C4-2B (cell line): ENCODE measurements at regions not wholly inside any gene's neighbourhood (a gene's known extent, or its start where the extent isn't known, plus 50 kb on each side); places are given as distances from the start of the nearest gene placed in this dataset.
"Not testable (repeated sequence)": the region's sequence is repeated elsewhere in the genome, so short reads cannot be mapped to it uniquely, and the experiment has no call there.

Source experiments
- H3K27ac ChIP-seq: fragments of 450-650 bp; 2 replicates; pipeline ENCODE4 v1.5.1; 2017
- CTCF ChIP-seq: fragments of 450-650 bp; conservative IDR thresholded peaks from 2 replicates; pipeline ENCODE4 v1.5.1; 2017; ENCODE audit warnings: mild to moderate bottlenecking
- ZFX ChIP-seq: fragments of 450-650 bp; IDR thresholded peaks from 2 replicates; pipeline ENCODE4 v1.6.1; 2017

GRCh38 chr13:27341616-27342015, 71.0 kb downstream of the RASL11A start:
- TF ChIP-seq ZFX, result no peak
- no peak for TF ChIP-seq CTCF

GRCh38 chr13:27347211-27347772, 76.7 kb downstream of the RASL11A start:
- no peak overlapping the region for H3K27ac ChIP-seq
- TF ChIP-seq ZFX (no peak), CTCF (no peak)

More at GRCh38 chr13:27341616-27342015, 71.0 kb downstream of the RASL11A start:
- H3K27ac ChIP-seq, result no peak overlapping the region

DNA sequence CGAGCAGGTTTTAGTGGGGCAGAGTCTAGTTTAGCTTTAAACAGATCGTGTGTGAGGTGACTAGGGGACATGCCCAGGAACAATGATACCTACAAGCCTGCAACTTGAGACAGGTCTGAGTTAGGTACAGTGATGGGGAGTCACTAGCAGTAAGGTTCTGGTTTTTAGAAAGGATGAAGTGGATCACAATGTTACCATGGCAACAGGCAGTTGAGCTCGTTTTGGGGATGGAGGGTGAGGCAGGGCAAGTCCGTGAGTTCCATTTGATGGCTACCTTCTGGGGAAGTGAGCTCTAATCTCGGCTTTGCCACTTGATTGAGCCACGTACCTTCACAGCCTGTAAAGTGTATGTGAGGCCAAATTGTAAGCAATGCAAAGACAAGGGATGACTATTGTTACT, 76.0 kb upstream of the GTF3A start:
- no peak overlapping the region for H3K27ac ChIP-seq
- no peak for TF ChIP-seq ZFX
- no peak for TF ChIP-seq CTCF

DNA sequence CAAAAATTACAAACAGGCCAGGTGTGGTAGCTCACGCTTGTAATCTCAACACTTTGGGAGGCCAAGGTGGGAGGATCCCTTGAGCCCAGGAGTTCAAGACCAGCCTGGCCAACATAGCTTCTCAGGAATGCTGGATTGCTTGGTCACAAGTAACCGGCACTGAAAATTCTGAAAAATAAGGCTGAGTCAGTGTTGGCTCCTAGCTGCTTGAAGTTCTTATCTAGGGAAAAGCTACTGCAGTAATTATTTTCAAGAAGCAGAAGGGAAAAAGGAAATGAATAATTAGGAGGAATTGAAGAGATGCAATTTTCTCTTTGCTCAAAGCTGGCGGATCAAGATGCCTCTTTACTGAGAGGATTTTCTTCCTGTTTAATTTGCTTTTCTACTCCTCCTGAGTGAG, 75.0 kb upstream of the GTF3A start:
- H3K27ac ChIP-seq, result no peak overlapping the region
- TF ChIP-seq ZFX (no peak), CTCF (no peak)

- not testable (repeated sequence) for H3K27ac ChIP-seq
Measured at GRCh38 chr13:27350825-27351224, 73.6 kb upstream of the GTF3A start.

DNA sequence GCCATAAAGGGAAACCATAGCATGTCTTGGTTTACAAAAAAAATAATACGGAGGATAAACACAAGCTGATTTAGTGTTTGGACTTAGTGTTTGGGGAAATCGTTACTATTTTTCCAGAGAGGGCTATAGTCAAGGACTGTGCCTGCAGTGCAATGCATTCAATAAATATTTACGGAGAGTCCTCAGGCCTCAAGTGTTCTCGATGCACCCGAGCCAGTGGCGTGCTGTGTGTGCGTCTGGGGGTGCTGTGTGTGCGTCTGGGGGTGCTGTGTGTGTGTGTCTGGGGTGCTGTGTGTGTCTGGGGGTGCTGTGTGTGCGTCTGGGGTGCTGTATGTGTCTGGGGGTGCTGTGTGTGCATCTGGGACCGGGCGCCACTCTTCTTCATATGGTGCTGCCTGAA, 71.7 kb upstream of the GTF3A start:
- TF ChIP-seq ZFX (no peak), CTCF (no peak)
- H3K27ac ChIP-seq, result no peak overlapping the region

- H3K27ac ChIP-seq, result no peak overlapping the region
Measured at GRCh38 chr13:27353166-27353583, 71.2 kb upstream of the GTF3A start.

More at GRCh38 chr13:27353166-27353583, 71.2 kb upstream of the GTF3A start:
- TF ChIP-seq CTCF, result no peak
- TF ChIP-seq ZFX, result no peak
